ENCODE measurements at regions not wholly inside any gene's neighbourhood (a gene's known extent, or its start where the extent isn't known, plus 50 kb on each side); places are given as distances from the start of the nearest gene placed in this dataset.

GRCh38 chr21:28018213-28018612 is 974.5 kb downstream of the LTN1 start:
- TF ChIP-seq GABPA (tag; conservative IDR thresholded peaks at IDR 0.05; ENCODE audit: low read depth), result no peak
- no peak for TF ChIP-seq CBX5 (IDR thresholded peaks at IDR 0.05; ENCODE audit: borderline replicate concordance, low read depth)
- TF ChIP-seq CTCF (IDR thresholded peaks at IDR 0.05 in 2 of 3, conservative IDR thresholded peaks at IDR 0.05 in 1 of 3; ENCODE audit: insufficient read depth in 2 of 3, low read depth in 1 of 3, low read length in 3 of 3), result no peak
- no peak for TF ChIP-seq SMAD2 (IDR thresholded peaks at IDR 0.05; ENCODE audit: low read depth, low read length)
- no peak for TF ChIP-seq SRSF3 (IDR thresholded peaks at IDR 0.05; ENCODE audit: insufficient read depth, low read length)
- no peak for TF ChIP-seq USF2 (CRISPR knock-in tag; IDR thresholded peaks at IDR 0.05)
- TF ChIP-seq HDAC1 (IDR thresholded peaks at IDR 0.05), result no peak
- no peak for TF ChIP-seq HNRNPK (IDR thresholded peaks at IDR 0.05; ENCODE audit: low read depth, low read length, poor library complexity, severe bottlenecking)
- TF ChIP-seq POLR2A (conservative IDR thresholded peaks at IDR 0.05), result no peak
- no peak for TF ChIP-seq YBX1 (IDR thresholded peaks at IDR 0.05)
- TF ChIP-seq PHF8 (IDR thresholded peaks at IDR 0.05; ENCODE audit: borderline replicate concordance, low read length), result no peak
